AG10803 (cell line): ENCODE measurements at regions not wholly inside any gene's neighbourhood (a gene's known extent, or its start where the extent isn't known, plus 50 kb on each side); places are given as distances from the start of the nearest gene placed in this dataset.
"Not testable (repeated sequence)": the region's sequence is repeated elsewhere in the genome, so short reads cannot be mapped to it uniquely, and the experiment has no call there.

Source experiments
- DNase-seq: peaks from one replicate; pipeline ENCODE4 v3.0.0; 2010; ENCODE audit warnings: low read depth
- H3K4me3 ChIP-seq: 2 replicates; pipeline ENCODE4 v1.5.1; 2011; ENCODE audit warnings: mild to moderate bottlenecking, low read length, control low read depth
- TF ChIP-seq, protein P1 (sequence below): conservative IDR thresholded peaks from 2 replicates; pipeline ENCODE4 v1.5.1; 2011; ENCODE audit warnings: mild to moderate bottlenecking, low read length, control low read depth, inconsistent platforms

DNA sequence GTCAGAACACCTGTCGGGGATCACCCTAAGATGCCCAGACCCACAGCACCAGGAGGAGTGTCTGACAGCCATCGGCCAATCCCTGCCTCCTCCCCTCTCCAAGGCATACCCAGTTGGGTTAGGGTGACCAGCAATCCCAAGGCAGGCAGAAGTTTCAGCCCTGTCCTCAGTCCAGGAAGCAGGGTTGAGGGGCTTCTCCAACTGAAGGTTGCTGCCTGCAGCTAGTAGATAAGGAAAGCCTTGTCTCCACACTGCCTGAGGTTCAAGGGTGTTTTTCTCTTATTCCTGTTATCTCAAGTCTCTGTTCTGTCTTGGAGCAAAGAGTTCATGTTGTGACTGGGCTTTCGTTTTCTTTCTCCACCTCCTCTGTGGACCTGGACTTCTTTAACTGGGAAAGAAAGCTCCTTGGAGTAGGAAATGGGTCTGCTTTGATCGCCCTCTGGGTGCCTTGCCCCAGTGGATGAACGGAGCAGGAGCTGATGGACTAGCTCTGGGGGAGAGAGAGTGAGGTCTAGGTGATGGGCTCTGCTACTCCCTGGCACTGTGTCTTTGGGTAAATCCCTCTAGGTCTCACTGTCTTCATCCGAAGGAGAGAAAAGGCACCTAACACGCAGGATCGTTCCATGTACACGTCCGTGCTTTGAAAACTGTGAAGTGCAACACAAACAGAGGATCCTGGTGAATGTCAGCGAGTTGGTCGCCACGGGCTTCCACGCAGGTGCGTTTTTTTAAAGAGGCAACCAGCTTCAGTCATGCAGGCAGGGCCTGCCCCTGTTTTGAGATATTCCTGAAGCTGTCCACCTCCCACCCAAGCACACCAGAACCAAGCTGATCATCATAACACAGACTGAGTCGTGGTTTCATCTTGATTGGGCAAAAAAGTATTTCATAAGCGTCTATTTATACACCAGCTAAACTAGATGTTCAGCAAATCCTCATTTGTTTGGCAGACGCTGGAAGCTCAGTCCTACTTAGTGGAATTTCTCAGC is 52.5 kb upstream of the FOXN3 start:
- H3K4me3 ChIP-seq, result no peak overlapping the region
- DNase-seq, result peak; percentile 16
- TF ChIP-seq, protein P1, sequence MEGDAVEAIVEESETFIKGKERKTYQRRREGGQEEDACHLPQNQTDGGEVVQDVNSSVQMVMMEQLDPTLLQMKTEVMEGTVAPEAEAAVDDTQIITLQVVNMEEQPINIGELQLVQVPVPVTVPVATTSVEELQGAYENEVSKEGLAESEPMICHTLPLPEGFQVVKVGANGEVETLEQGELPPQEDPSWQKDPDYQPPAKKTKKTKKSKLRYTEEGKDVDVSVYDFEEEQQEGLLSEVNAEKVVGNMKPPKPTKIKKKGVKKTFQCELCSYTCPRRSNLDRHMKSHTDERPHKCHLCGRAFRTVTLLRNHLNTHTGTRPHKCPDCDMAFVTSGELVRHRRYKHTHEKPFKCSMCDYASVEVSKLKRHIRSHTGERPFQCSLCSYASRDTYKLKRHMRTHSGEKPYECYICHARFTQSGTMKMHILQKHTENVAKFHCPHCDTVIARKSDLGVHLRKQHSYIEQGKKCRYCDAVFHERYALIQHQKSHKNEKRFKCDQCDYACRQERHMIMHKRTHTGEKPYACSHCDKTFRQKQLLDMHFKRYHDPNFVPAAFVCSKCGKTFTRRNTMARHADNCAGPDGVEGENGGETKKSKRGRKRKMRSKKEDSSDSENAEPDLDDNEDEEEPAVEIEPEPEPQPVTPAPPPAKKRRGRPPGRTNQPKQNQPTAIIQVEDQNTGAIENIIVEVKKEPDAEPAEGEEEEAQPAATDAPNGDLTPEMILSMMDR, result no peak

- TF ChIP-seq, protein P1, result no peak
- no peak for DNase-seq
- no peak overlapping the region for H3K4me3 ChIP-seq
Measured at GRCh38 chr14:89468566-89468965, 51.5 kb upstream of the FOXN3 start.

- H3K4me3 ChIP-seq, DNase-seq: not testable (repeated sequence)
Measured at GRCh38 chr14:89468030-89468429, 51.0 kb upstream of the FOXN3 start.

- peak; percentile 8 for DNase-seq
- H3K4me3 ChIP-seq, result no peak overlapping the region
- TF ChIP-seq, protein P1, result no peak
Measured at GRCh38 chr14:89466944-89467343, 49.9 kb upstream of the FOXN3 start.
